ENCODE measurements at regions not wholly inside any gene's neighbourhood (a gene's known extent, or its start where the extent isn't known, plus 50 kb on each side); places are given as distances from the start of the nearest gene placed in this dataset.

GRCh38 chr18:78538669-78539440 is 440.8 kb upstream of the SALL3 start:
- no peak for DNase-seq (ENCODE audit: low read depth)
- TF ChIP-seq CTCF (IDR thresholded peaks at IDR 0.05; ENCODE audit: low read length, missing control alignments): no peak
- H3K4me3 ChIP-seq (replicated peaks; ENCODE audit: low read depth, low read length): no peak overlapping the region

GRCh38 chr18:78540636-78541529 is 438.7 kb upstream of the SALL3 start:
- no peak for DNase-seq (ENCODE audit: low read depth)
- TF ChIP-seq CTCF (IDR thresholded peaks at IDR 0.05; ENCODE audit: low read length, missing control alignments): no peak
- no peak overlapping the region for H3K4me3 ChIP-seq (replicated peaks; ENCODE audit: low read depth, low read length)

- no peak overlapping the region for H3K4me3 ChIP-seq (replicated peaks; ENCODE audit: low read depth, low read length)
- TF ChIP-seq CTCF (IDR thresholded peaks at IDR 0.05; ENCODE audit: low read length, missing control alignments): no peak
Measured at GRCh38 chr18:78542204-78542603, 437.4 kb upstream of the SALL3 start.

GRCh38 chr18:78543201-78543725 is 436.4 kb upstream of the SALL3 start:
- no peak for TF ChIP-seq CTCF (IDR thresholded peaks at IDR 0.05; ENCODE audit: low read length, missing control alignments)
- H3K4me3 ChIP-seq (replicated peaks; ENCODE audit: low read depth, low read length): no peak overlapping the region
- DNase-seq (ENCODE audit: low read depth): no peak

More at GRCh38 chr18:78542204-78542603, 437.4 kb upstream of the SALL3 start:
- no peak for DNase-seq (ENCODE audit: low read depth)

GRCh38 chr18:78546281-78546680 is 433.3 kb upstream of the SALL3 start:
- H3K4me3 ChIP-seq (replicated peaks; ENCODE audit: low read depth, low read length): no peak overlapping the region
- DNase-seq (ENCODE audit: low read depth): no peak
- TF ChIP-seq CTCF (IDR thresholded peaks at IDR 0.05; ENCODE audit: low read length, missing control alignments): no peak

GRCh38 chr18:78547817-78548216 is 431.8 kb upstream of the SALL3 start:
- no peak for DNase-seq (ENCODE audit: low read depth)

More at GRCh38 chr18:78547817-78548216, 431.8 kb upstream of the SALL3 start:
- no peak for TF ChIP-seq CTCF (IDR thresholded peaks at IDR 0.05; ENCODE audit: low read length, missing control alignments)
- H3K4me3 ChIP-seq (replicated peaks; ENCODE audit: low read depth, low read length): no peak overlapping the region

Measured in fibroblast of pulmonary artery (primary cell).